H1 (cell line): ENCODE measurements at regions not wholly inside any gene's neighbourhood (a gene's known extent, or its start where the extent isn't known, plus 50 kb on each side); places are given as distances from the start of the nearest gene placed in this dataset.

ENCODE experiments used
- CTCF ChIA-PET: fragments of 300-600 bp; sonication (Branson Sonifier 250); formaldehyde crosslinking; loops from one replicate; lab custom pipeline; 2021; ENCODE audit not compliant: partially characterized antibody; lab: Charles Lee
- POLR2A ChIA-PET: fragments of 300-600 bp; sonication (Branson Sonifier 250); formaldehyde crosslinking; loops from one replicate; lab custom pipeline; 2021; ENCODE audit warnings: inconsistent platforms; ENCODE audit not compliant: partially characterized antibody; lab: Charles Lee
- DNase-seq, 2 experiments: peaks; one replicate each; pipeline versions ENCODE4 v3.0.0 to v3.0.0-alpha.2; 2010 to 2022; ENCODE audit warnings: low spot score in 2 of 2, low read depth in 1 of 2, mixed read lengths in 1 of 2
- FAIRE-seq: peaks from 2 replicates; lab custom pipeline; 2011; peaks lifted over from hg19 to GRCh38; lab: Jason Lieb, UNC
- H2AFZ ChIP-seq: 2 replicates; pipeline ENCODE4 v1.8.1; 2012; ENCODE audit warnings: low read length, inconsistent platforms
- H2AK5ac ChIP-seq: 2 replicates; pipeline ENCODE4 v1.6.1; 2013; ENCODE audit warnings: low read depth, low read length
- H2BK120ac ChIP-seq: replicated peaks from 2 replicates; pipeline ENCODE3; 2013; ENCODE audit warnings: low read depth, low read length, inconsistent platforms
- H2BK12ac ChIP-seq: 2 replicates; pipeline ENCODE4 v1.6.1; 2013; ENCODE audit warnings: low read depth, low read length
- H2BK15ac ChIP-seq: 2 replicates; pipeline ENCODE4 v1.6.1; 2013; ENCODE audit warnings: low read length
- H2BK20ac ChIP-seq: 2 replicates; pipeline ENCODE4 v1.6.1; 2013; ENCODE audit warnings: low read length
- H2BK5ac ChIP-seq: 2 replicates; pipeline ENCODE4 v1.6.1; 2013; ENCODE audit warnings: low read depth, low read length
- H3K14ac ChIP-seq: 2 replicates; pipeline ENCODE4 v1.6.1; 2013; ENCODE audit warnings: inconsistent platforms; ENCODE audit not compliant: insufficient read length
- H3K18ac ChIP-seq: 2 replicates; pipeline ENCODE4 v1.6.1; 2013; ENCODE audit warnings: low read length; ENCODE audit errors: extremely low read depth
- H3K23ac ChIP-seq: 2 replicates; pipeline ENCODE4 v1.6.1; 2013; ENCODE audit warnings: inconsistent platforms; ENCODE audit not compliant: insufficient read length
- H3K23me2 ChIP-seq: 2 replicates; pipeline ENCODE4 v1.6.1; 2013; ENCODE audit warnings: low read depth, low read length
- H3K27ac ChIP-seq: 2 replicates; pipeline ENCODE4 v1.6.1; 2011; ENCODE audit warnings: low read depth, low read length, inconsistent platforms
- H3K27me3 ChIP-seq, 4 experiments: replicated peaks in 1 of 4; 1 replicate in 1 of 4; 2 replicates in 3 of 4; pipeline versions ENCODE4 v1.6.1 to v1.8.1; 2011 to 2013; ENCODE audit warnings: low read length in 3 of 4, mild to moderate bottlenecking in 3 of 4, inconsistent platforms in 2 of 4, mixed read lengths in 2 of 4, moderate library complexity in 1 of 4; ENCODE audit not compliant: control insufficient read depth in 3 of 4, insufficient read depth in 3 of 4; ENCODE audit errors: extremely low read depth in 1 of 4
- H3K36me3 ChIP-seq, 4 experiments: 2 replicates each; pipeline versions ENCODE4 v1.6.1 to v1.8.1; 2011 to 2013; ENCODE audit warnings: mild to moderate bottlenecking in 4 of 4, low read length in 3 of 4, moderate library complexity in 2 of 4, control low read depth in 1 of 4, inconsistent platforms in 1 of 4; ENCODE audit not compliant: insufficient read depth in 4 of 4, control insufficient read depth in 2 of 4
- H3K4ac ChIP-seq: replicated peaks from 2 replicates; pipeline ENCODE3; 2013; ENCODE audit warnings: low read length, low read depth, mixed read lengths, inconsistent platforms; ENCODE audit not compliant: insufficient read length
- H3K4me1 ChIP-seq, 4 experiments: replicated peaks in 1 of 4; 1 replicate in 1 of 4; 2 replicates in 3 of 4; pipeline versions ENCODE4 v1.6.1 to v1.8.1; 2011 to 2013; ENCODE audit warnings: low read length in 3 of 4, inconsistent platforms in 2 of 4, mixed read lengths in 1 of 4; ENCODE audit not compliant: insufficient read depth in 4 of 4, control insufficient read depth in 3 of 4
- H3K4me2 ChIP-seq, 2 experiments: 2 replicates each; pipeline versions ENCODE4 v1.6.1 to v1.8.1; 2011 to 2013; ENCODE audit warnings: low read depth in 2 of 2, low read length in 2 of 2, control low read depth in 1 of 2, inconsistent platforms in 1 of 2, mild to moderate bottlenecking in 1 of 2; ENCODE audit not compliant: insufficient read depth in 1 of 2
- H3K4me3 ChIP-seq, 4 experiments: fragments of 200-600, 300-600 bp in 1 of 4; sonication (generic), shearing (Covaris generic), sonication (Bioruptor Twin) in 1 of 4; 2 replicates each; pipeline versions ENCODE4 v1.5.1 to v1.8.1; 2011 to 2016; ENCODE audit warnings: low read length in 4 of 4, low read depth in 3 of 4, control low read depth in 2 of 4, inconsistent platforms in 2 of 4, mild to moderate bottlenecking in 2 of 4, mixed read lengths in 1 of 4, moderate library complexity in 1 of 4; ENCODE audit not compliant: insufficient read depth in 2 of 4; ENCODE audit errors: extremely low read depth in 1 of 4
- H3K56ac ChIP-seq: replicated peaks from 2 replicates; pipeline ENCODE3; 2013; ENCODE audit warnings: low read depth, mild to moderate bottlenecking, mixed read lengths, low read length, inconsistent platforms; ENCODE audit not compliant: insufficient read length
- H3K79me1 ChIP-seq: 2 replicates; pipeline ENCODE4 v1.6.1; 2013; ENCODE audit warnings: low read depth, low read length, control low read depth
- H3K79me2 ChIP-seq, 2 experiments: 2 replicates each; pipeline versions ENCODE4 v1.6.1 to v1.8.1; 2012 to 2013; ENCODE audit warnings: low read length in 2 of 2, mild to moderate bottlenecking in 2 of 2, inconsistent platforms in 1 of 2; ENCODE audit not compliant: insufficient read depth in 2 of 2, control insufficient read depth in 1 of 2
- H3K9ac ChIP-seq, 4 experiments: replicated peaks in 1 of 4; 1 replicate in 1 of 4; 2 replicates in 3 of 4; pipeline versions ENCODE4 v1.6.1 to v1.8.1; 2011 to 2013; ENCODE audit warnings: low read depth in 3 of 4, low read length in 3 of 4, control low read depth in 2 of 4, mild to moderate bottlenecking in 2 of 4, moderate library complexity in 2 of 4, inconsistent platforms in 1 of 4; ENCODE audit errors: extremely low read depth in 1 of 4
- H3K9me3 ChIP-seq, 2 experiments: 2 replicates each; pipeline versions ENCODE4 v1.6.1 to v1.8.1; 2012 to 2013; ENCODE audit warnings: mild to moderate bottlenecking in 2 of 2, moderate library complexity in 2 of 2, control low read depth in 1 of 2, inconsistent platforms in 1 of 2, low read depth in 1 of 2, low read length in 1 of 2, mixed read lengths in 1 of 2; ENCODE audit not compliant: insufficient read depth in 2 of 2
- H4K20me1 ChIP-seq, 2 experiments: replicated peaks in 1 of 2; 2 replicates each; pipeline versions ENCODE3 to v1.8.1; 2011 to 2013; ENCODE audit warnings: inconsistent platforms in 2 of 2, low read length in 2 of 2, mild to moderate bottlenecking in 1 of 2; ENCODE audit not compliant: insufficient read depth in 2 of 2, control insufficient read depth in 1 of 2
- H4K5ac ChIP-seq: 2 replicates; pipeline ENCODE4 v1.6.1; 2013; ENCODE audit warnings: low read length, low read depth, mixed read lengths, inconsistent platforms; ENCODE audit not compliant: insufficient read length
- H4K8ac ChIP-seq: 2 replicates; pipeline ENCODE4 v1.8.0; 2013; ENCODE audit warnings: mild to moderate bottlenecking, moderate library complexity, low read length, inconsistent platforms; ENCODE audit not compliant: insufficient read depth; ENCODE audit errors: extremely low read depth
- H4K91ac ChIP-seq: replicated peaks from 2 replicates; pipeline ENCODE3; 2013; ENCODE audit warnings: low read length, mixed read lengths, inconsistent platforms; ENCODE audit not compliant: insufficient read length
- CTBP2 ChIP-seq: IDR thresholded peaks from 2 replicates; pipeline ENCODE4 v1.7.0; 2011; ENCODE audit warnings: borderline replicate concordance, mild to moderate bottlenecking, moderate library complexity, mixed read lengths, low read length; ENCODE audit not compliant: insufficient read depth, insufficient read length
- EGR1 ChIP-seq: IDR thresholded peaks from 2 replicates; pipeline ENCODE4 v1.6.1; 2011; ENCODE audit warnings: low read depth, low read length, borderline replicate concordance
- JUN ChIP-seq: IDR thresholded peaks from 2 replicates; pipeline ENCODE4 v1.6.1; 2011; ENCODE audit warnings: low read depth, mild to moderate bottlenecking, improper control_type of control experiment, low read length
- NANOG ChIP-seq: IDR thresholded peaks from 2 replicates; pipeline ENCODE4 v1.6.1; 2011; ENCODE audit warnings: low read length, low read depth, mild to moderate bottlenecking, inconsistent platforms; ENCODE audit not compliant: insufficient read depth, poor library complexity, severe bottlenecking
- SIN3A ChIP-seq, 2 experiments: IDR thresholded peaks in 1 of 2; conservative IDR thresholded peaks in 1 of 2; 2 replicates each; pipeline ENCODE4 v1.6.1; 2011 to 2012; ENCODE audit warnings: low read length in 2 of 2, improper control_type of control experiment in 1 of 2, low read depth in 1 of 2, mild to moderate bottlenecking in 1 of 2
- TAF7 ChIP-seq: optimal IDR thresholded peaks from 2 replicates; pipeline ENCODE3; 2011; ENCODE audit warnings: low read depth, mild to moderate bottlenecking, inconsistent platforms, low read length, moderate library complexity, borderline replicate concordance
- WGBS, 2 experiments: shearing (Covaris generic) in 1 of 2; methylation state at CpG; one replicate each; pipeline versions ENCODE4 v1.1.6 to v1.1.7; 2013 to 2015; ENCODE audit warnings: low lambda C conversion rate in 2 of 2, mixed read lengths in 2 of 2, inconsistent platforms in 1 of 2, low coverage in 1 of 2, missing lambda C conversion rate in 1 of 2; ENCODE audit not compliant: insufficient replicate concordance in 2 of 2, insufficient coverage in 1 of 2, insufficient read length in 1 of 2; ENCODE audit errors: extremely low coverage in 1 of 2, missing lambda C conversion rate in 1 of 2; 5-methylcytosine and 5-hydroxymethylcytosine counted together

DNA sequence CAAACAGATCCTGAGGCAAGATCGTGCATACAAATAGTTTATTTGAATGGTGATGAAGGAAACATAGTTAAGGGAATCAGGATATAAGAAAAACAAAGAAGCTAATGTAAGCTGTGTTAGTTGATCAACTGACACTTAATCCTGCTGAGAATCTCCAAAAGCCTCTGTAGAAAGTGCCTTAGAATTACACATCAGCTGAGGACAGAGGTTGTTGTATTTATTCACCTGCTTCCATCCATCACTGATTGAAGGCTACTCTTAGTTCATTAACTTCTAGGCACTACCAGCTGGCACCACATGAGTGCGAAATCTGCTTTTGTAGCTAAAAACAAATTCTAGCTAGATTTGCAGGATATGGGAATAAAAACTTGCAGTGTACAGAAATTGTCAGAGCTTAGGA lies 1082.0 kb upstream of the CNTN5 start:
- Histone ChIP-seq H2BK15ac (no peak overlapping the region), H3K4me1 (peaks cover 0 to 4% (median 0%) of the 10 kb centered on the region in 4 experiments; a peak in 2 of 7 replicates), H3K27ac (no peak overlapping the region), H3K79me1 (no peaks in the 10 kb centered on the region), H3K4ac (no peak overlapping the region), H2BK120ac (no peak overlapping the region), H4K20me1 (no peaks in the 10 kb centered on the region), H4K8ac (no peak overlapping the region), H4K91ac (no peak overlapping the region), H2BK5ac (no peak overlapping the region), H3K23ac (no peak overlapping the region), H2BK20ac (no peak overlapping the region), H2AFZ (no peak overlapping the region), H3K27me3 (no peaks in the 10 kb centered on the region), H2BK12ac (no peak overlapping the region), H3K9ac (no peak overlapping the region), H3K56ac (no peak overlapping the region), H3K14ac (no peak overlapping the region), H3K9me3 (no peaks in the 10 kb centered on the region), H3K36me3 (no peaks in the 10 kb centered on the region), H3K79me2 (no peaks in the 10 kb centered on the region), H3K4me2 (peak overlapping the region in 1 of 2 experiments; percentile 53; a peak in 2 of 4 replicates), H3K23me2 (no peaks in the 10 kb centered on the region), H2AK5ac (no peak overlapping the region), H4K5ac (no peak overlapping the region), H3K18ac (no peak overlapping the region), H3K4me3 (no peak overlapping the region)
- DNase-seq (no peak), FAIRE-seq (peak; percentile 28)
- CTCF ChIA-PET, result interaction anchor here (1.2 kb wide), 1 partner anchor 328 kb away, joined by 3 read pairs; no protein-coding TSS in a partner anchor
- 45% methylated on average over 2 of the region's 2 CpGs; no CpG with 5 or more reads in 1 of the 2 experiments for WGBS, 2 experiments
- POLR2A ChIA-PET, result no interaction called here
- TF ChIP-seq SIN3A (conservative IDR thresholded peaks at IDR 0.05 in 1 of 2, IDR thresholded peaks at IDR 0.05 in 1 of 2; ENCODE audit: low read depth in 1 of 2, low read length in 2 of 2) (no peak), TAF7 (no peak), EGR1 (no peak), NANOG (peak; percentile 44), CTBP2 (no peak), JUN (no peak)
